ENCODE measurements at regions not wholly inside any gene's neighbourhood (a gene's known extent, or its start where the extent isn't known, plus 50 kb on each side); places are given as distances from the start of the nearest gene placed in this dataset.

- TF ChIP-seq KDM4A (IDR thresholded peaks at IDR 0.05; ENCODE audit: low read depth, low read length, severe bottlenecking) (no peak), RFX5 (IDR thresholded peaks at IDR 0.05; ENCODE audit: borderline replicate concordance, low read depth, low read length) (no peak), SIN3A (conservative IDR thresholded peaks at IDR 0.05 in 1 of 2, IDR thresholded peaks at IDR 0.05 in 1 of 2; ENCODE audit: low read depth in 1 of 2, low read length in 2 of 2) (no peak)
Observed at GRCh38 chrX:80120335-80120734, 105.8 kb downstream of the TBX22 start (continued).
